ENCODE measurements at regions not wholly inside any gene's neighbourhood (a gene's known extent, or its start where the extent isn't known, plus 50 kb on each side); places are given as distances from the start of the nearest gene placed in this dataset.

- TF ChIP-seq ZNF274 (IDR thresholded peaks at IDR 0.05; ENCODE audit: low read depth, low read length) (no peak), EGR1 (IDR thresholded peaks at IDR 0.05; ENCODE audit: low read depth) (no peak)
- TF ChIP-seq, protein P1, sequence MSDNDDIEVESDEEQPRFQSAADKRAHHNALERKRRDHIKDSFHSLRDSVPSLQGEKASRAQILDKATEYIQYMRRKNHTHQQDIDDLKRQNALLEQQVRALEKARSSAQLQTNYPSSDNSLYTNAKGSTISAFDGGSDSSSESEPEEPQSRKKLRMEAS (IDR thresholded peaks at IDR 0.05), result no peak
- TF ChIP-seq, protein P2, sequence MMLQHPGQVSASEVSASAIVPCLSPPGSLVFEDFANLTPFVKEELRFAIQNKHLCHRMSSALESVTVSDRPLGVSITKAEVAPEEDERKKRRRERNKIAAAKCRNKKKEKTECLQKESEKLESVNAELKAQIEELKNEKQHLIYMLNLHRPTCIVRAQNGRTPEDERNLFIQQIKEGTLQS (IDR thresholded peaks at IDR 0.05), result no peak
Measured at GRCh38 chr22:47796128-47796908, 1033.9 kb downstream of the TBC1D22A start (continued).

- ATAC-seq (no peak), DNase-seq (ENCODE audit: low read depth, low spot score) (no peak)
- H3K9me2 ChIP-seq (ENCODE audit: insufficient read depth), result no peaks in the 10 kb centered on the region
- ChIA-PET POLR2A (no interaction called here), CTCF (no interaction called here), RAD21 (ENCODE audit: low non-redundant PET in 1 of 2, low total read pairs in 2 of 2, uncharacterized antibody in 2 of 2, unreplicated experiment in 2 of 2) (no interaction called here)
- no peak overlapping the region for H3K9ac ChIP-seq (ENCODE audit: low read length)
- no peaks in the 10 kb centered on the region for H3K4me1 ChIP-seq (ENCODE audit: control insufficient read depth in 1 of 2, insufficient read depth in 2 of 2, low read length in 2 of 2)
- H4K20me1 ChIP-seq (ENCODE audit: insufficient read depth), result no peaks in the 10 kb centered on the region
- H3K4me2 ChIP-seq (ENCODE audit: low read length), result no peak overlapping the region
- no peak overlapping the region for H3K27ac ChIP-seq (ENCODE audit: low read depth, low read length)
- TF ChIP-seq POLR2A (IDR thresholded peaks at IDR 0.05; ENCODE audit: borderline replicate concordance, extremely low read depth, insufficient read depth, insufficient read length), result no peak
- TF ChIP-seq, protein P3, sequence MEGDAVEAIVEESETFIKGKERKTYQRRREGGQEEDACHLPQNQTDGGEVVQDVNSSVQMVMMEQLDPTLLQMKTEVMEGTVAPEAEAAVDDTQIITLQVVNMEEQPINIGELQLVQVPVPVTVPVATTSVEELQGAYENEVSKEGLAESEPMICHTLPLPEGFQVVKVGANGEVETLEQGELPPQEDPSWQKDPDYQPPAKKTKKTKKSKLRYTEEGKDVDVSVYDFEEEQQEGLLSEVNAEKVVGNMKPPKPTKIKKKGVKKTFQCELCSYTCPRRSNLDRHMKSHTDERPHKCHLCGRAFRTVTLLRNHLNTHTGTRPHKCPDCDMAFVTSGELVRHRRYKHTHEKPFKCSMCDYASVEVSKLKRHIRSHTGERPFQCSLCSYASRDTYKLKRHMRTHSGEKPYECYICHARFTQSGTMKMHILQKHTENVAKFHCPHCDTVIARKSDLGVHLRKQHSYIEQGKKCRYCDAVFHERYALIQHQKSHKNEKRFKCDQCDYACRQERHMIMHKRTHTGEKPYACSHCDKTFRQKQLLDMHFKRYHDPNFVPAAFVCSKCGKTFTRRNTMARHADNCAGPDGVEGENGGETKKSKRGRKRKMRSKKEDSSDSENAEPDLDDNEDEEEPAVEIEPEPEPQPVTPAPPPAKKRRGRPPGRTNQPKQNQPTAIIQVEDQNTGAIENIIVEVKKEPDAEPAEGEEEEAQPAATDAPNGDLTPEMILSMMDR (IDR thresholded peaks at IDR 0.05 in 2 of 3, conservative IDR thresholded peaks at IDR 0.05 in 1 of 3; ENCODE audit: borderline replicate concordance in 1 of 3, insufficient read depth in 1 of 3, low read depth in 2 of 3, low read length in 2 of 3), result 0 out of 6 replicates have a peak, but pooled peaks of 1 of the 3 experiments have one; percentile 1
- H3K9me3 ChIP-seq (ENCODE audit: control insufficient read depth in 1 of 2, insufficient read depth in 1 of 2, low read depth in 1 of 2, low read length in 2 of 2), result no peaks in the 10 kb centered on the region
- no peak overlapping the region for H3K4me3 ChIP-seq (replicated peaks in 1 of 2; ENCODE audit: low read depth in 1 of 2, low read length in 2 of 2)
- no peaks in the 10 kb centered on the region for H3K27me3 ChIP-seq (ENCODE audit: insufficient read depth, low read length)
- intact Hi-C loops (cut with micrococcal nuclease), result no loop called here
- BruUV-seq (replicated peaks), result no TSS peak
- H3K36me3 ChIP-seq (ENCODE audit: control insufficient read depth in 1 of 2, insufficient read depth in 2 of 2, low read length in 2 of 2), result no peaks in the 10 kb centered on the region
- H3K79me2 ChIP-seq (ENCODE audit: insufficient read depth, low read length), result no peaks in the 10 kb centered on the region
- H2AFZ ChIP-seq (ENCODE audit: low read depth, low read length, poor library complexity, severe bottlenecking), result no peak overlapping the region
Measured at GRCh38 chr22:47795477-47796127, 1033.2 kb downstream of the TBC1D22A start.
